ENCODE measurements at regions not wholly inside any gene's neighbourhood (a gene's known extent, or its start where the extent isn't known, plus 50 kb on each side); places are given as distances from the start of the nearest gene placed in this dataset.

DNA sequence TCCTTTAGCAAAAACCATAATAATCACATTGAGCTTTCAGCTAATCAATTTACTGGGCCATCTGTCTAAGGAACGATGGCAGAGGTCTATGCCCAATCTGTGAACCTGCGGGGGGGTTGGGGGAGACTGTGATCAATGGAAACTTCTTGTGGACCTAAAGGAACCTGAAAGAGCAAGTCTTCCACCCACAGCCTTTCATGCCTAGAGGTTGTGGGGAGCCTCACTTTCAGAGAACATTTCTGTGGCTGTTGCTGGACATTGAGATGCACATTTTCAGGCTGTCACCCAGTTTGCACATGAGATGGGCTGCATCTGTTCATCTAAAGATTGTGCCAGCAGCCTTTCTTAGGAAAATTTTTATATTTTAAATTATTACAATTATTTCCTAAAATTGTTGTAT is 310.0 kb upstream of the SPTLC3 start:
- H3K9me3 ChIP-seq: peaks cover 0 to 13% (median 0%) of the 10 kb centered on the region in 8 donors
- no peaks in the 10 kb centered on the region for H3K36me3 ChIP-seq
- no peaks in the 10 kb centered on the region for H3K27me3 ChIP-seq (replicated peaks in 1 of 7)
- 51 to 69% (median 61%) methylated on average over 2 of the region's 2 CpGs for WGBS, 5 donors
- intact Hi-C loops (cut with DNase I; ENCODE audit: low total_unique reads): no loop called here
- DNase-seq: no peak
- H3K27ac ChIP-seq: no peak overlapping the region
- no peak for TF ChIP-seq POLR2AphosphoS5 (IDR thresholded peaks at IDR 0.05)
- TF ChIP-seq, protein P1, sequence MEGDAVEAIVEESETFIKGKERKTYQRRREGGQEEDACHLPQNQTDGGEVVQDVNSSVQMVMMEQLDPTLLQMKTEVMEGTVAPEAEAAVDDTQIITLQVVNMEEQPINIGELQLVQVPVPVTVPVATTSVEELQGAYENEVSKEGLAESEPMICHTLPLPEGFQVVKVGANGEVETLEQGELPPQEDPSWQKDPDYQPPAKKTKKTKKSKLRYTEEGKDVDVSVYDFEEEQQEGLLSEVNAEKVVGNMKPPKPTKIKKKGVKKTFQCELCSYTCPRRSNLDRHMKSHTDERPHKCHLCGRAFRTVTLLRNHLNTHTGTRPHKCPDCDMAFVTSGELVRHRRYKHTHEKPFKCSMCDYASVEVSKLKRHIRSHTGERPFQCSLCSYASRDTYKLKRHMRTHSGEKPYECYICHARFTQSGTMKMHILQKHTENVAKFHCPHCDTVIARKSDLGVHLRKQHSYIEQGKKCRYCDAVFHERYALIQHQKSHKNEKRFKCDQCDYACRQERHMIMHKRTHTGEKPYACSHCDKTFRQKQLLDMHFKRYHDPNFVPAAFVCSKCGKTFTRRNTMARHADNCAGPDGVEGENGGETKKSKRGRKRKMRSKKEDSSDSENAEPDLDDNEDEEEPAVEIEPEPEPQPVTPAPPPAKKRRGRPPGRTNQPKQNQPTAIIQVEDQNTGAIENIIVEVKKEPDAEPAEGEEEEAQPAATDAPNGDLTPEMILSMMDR (IDR thresholded peaks at IDR 0.05 in 8 of 11, conservative IDR thresholded peaks at IDR 0.05 in 3 of 11): no peak
- no peak for TF ChIP-seq POLR2A (IDR thresholded peaks at IDR 0.05)
- H3K4me1 ChIP-seq: no peaks in the 10 kb centered on the region
- no peak overlapping the region for H3K4me3 ChIP-seq

DNA sequence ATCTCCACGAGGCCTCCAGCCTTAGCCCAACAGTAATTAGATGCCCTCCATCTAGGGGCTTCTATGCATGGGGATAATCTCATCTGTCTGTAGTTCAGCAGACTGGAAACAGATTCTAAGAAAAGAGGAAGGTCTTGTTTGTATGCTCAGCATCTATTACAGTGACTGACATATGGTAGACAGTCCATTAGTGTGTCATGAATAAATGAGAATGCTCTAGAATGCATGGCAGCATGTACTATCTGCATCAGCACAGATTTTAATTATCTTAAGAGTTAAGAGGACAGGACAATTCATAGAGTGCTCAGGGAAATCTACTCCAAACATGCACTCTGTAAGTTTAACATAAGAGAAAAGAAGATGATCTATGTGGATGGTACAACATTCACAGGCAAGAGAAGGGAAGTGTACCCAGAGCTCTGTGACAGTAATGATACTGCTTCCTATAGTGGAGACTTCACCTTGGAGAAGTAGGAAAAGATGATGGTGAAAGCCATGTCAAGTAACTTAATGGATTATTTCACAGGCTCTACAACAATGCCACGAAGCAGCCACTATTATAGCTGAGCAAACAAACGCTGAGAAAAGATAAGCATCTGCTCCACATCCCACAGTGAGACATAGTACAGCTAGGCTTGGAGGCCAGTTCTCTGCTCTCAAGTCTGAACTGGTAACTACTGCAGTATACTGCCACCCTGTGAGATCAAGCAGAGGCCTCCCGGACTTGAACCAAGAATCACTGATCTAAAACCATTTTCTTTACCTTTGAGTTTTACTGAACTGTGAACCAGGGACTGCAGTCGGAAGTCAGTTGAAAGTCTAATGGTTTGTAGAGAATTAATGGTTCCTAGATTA is 309.2 kb upstream of the SPTLC3 start:
- Histone ChIP-seq H3K4me1 (no peaks in the 10 kb centered on the region), H3K36me3 (no peaks in the 10 kb centered on the region), H3K9me3 (peaks cover 0 to 13% (median 0%) of the 10 kb centered on the region in 8 donors), H3K27ac (no peak overlapping the region), H3K27me3 (replicated peaks in 1 of 7) (no peaks in the 10 kb centered on the region), H3K4me3 (no peak overlapping the region)
- DNase-seq: no peak
- intact Hi-C loops (cut with DNase I; ENCODE audit: low total_unique reads): no loop called here
- TF ChIP-seq POLR2A (IDR thresholded peaks at IDR 0.05): no peak
- no peak for TF ChIP-seq POLR2AphosphoS5 (IDR thresholded peaks at IDR 0.05)
- TF ChIP-seq, protein P1 (IDR thresholded peaks at IDR 0.05 in 8 of 11, conservative IDR thresholded peaks at IDR 0.05 in 3 of 11): no peak
- 42 to 49% (median 44%) methylated on average over 5 of the region's 5 CpGs for WGBS, 5 donors

DNA sequence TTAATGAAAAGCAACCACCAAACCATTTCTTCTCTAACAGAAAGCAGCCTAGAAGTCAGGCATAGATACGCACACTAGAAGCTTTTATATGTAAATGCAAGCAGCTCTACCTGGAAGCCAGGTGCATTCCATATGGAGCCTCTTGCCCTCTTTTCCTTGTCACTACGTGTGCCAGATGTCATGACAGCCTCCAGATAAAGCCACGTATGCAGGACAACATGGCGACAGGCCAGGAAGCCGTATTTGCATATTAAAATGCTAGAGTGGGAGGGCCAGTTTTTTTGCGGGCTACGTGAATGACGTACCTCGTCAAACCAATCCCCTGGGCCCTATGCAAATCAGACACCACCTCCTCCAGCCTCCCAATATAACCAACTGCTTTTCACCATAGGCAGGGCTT is 308.1 kb upstream of the SPTLC3 start:
- no peak for DNase-seq

DNA sequence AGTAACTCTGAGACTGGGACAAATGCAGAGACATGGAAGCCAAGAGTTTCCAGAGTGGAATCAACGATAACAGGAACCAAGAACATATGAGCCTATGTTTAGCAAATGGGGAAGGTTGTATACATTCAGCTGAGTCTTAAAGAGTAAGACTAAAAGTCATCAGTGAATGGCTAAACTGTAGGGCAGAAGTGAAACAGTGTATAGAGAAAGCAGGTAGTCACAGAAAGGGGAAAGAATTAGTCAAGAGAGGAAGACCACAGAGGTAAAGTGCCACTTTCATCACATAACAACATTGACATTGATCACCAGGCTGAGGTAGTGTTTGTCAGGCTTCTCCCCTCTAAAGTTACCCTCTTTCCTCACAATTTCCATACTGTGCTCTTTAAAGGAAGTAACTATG is 306.5 kb upstream of the SPTLC3 start:
- intact Hi-C loops (cut with DNase I; ENCODE audit: low total_unique reads): no loop called here
- Histone ChIP-seq H3K4me3 (no peak overlapping the region), H3K27me3 (replicated peaks in 1 of 7) (no peaks in the 10 kb centered on the region), H3K4me1 (no peaks in the 10 kb centered on the region), H3K27ac (no peak overlapping the region), H3K9me3 (peaks cover 0 to 13% (median 0%) of the 10 kb centered on the region in 8 donors), H3K36me3 (no peaks in the 10 kb centered on the region)
- TF ChIP-seq, protein P1 (IDR thresholded peaks at IDR 0.05 in 8 of 11, conservative IDR thresholded peaks at IDR 0.05 in 3 of 11): no peak
- TF ChIP-seq POLR2A (IDR thresholded peaks at IDR 0.05) (no peak), POLR2AphosphoS5 (IDR thresholded peaks at IDR 0.05) (no peak)
- no peak for DNase-seq
- 64 to 80% (median 74%) methylated on average over 1 of the region's 1 CpG for WGBS, 5 donors

More for the DNA sequence above, 308.1 kb upstream of the SPTLC3 start:
- WGBS, 5 donors: 88 to 91% (median 89%) methylated on average over 9 of the region's 9 CpGs
- no peaks in the 10 kb centered on the region for H3K27me3 ChIP-seq (replicated peaks in 1 of 7)
- H3K36me3 ChIP-seq: no peaks in the 10 kb centered on the region
- no peak for TF ChIP-seq POLR2A (IDR thresholded peaks at IDR 0.05)
- TF ChIP-seq, protein P1 (IDR thresholded peaks at IDR 0.05 in 8 of 11, conservative IDR thresholded peaks at IDR 0.05 in 3 of 11): no peak
- TF ChIP-seq POLR2AphosphoS5 (IDR thresholded peaks at IDR 0.05): no peak
- intact Hi-C loops (cut with DNase I; ENCODE audit: low total_unique reads): no loop called here
- H3K9me3 ChIP-seq: peaks cover 0 to 13% (median 0%) of the 10 kb centered on the region in 8 donors
- no peaks in the 10 kb centered on the region for H3K4me1 ChIP-seq
- no peak overlapping the region for H3K4me3 ChIP-seq
- H3K27ac ChIP-seq: no peak overlapping the region
